ENCODE measurements at regions not wholly inside any gene's neighbourhood (a gene's known extent, or its start where the extent isn't known, plus 50 kb on each side); places are given as distances from the start of the nearest gene placed in this dataset.

- DNase-seq: no peak
Observed at GRCh38 chr6:105901583-105901982, 184.6 kb upstream of the PRDM1 start.

- DNase-seq: no peak
Observed at GRCh38 chr6:105900125-105900937, 185.8 kb upstream of the PRDM1 start.

- no peak for DNase-seq
Observed at GRCh38 chr6:105898286-105898685, 187.8 kb upstream of the PRDM1 start.

- no peak for DNase-seq
Observed at GRCh38 chr6:105897131-105897530, 189.0 kb upstream of the PRDM1 start.

GRCh38 chr6:105896821-105897095 lies 189.4 kb upstream of the PRDM1 start:
- DNase-seq: peak; percentile 34

GRCh38 chr6:105896052-105896820 lies 189.9 kb upstream of the PRDM1 start:
- DNase-seq: no peak

GRCh38 chr6:105894556-105894955 lies 191.6 kb upstream of the PRDM1 start:
- DNase-seq: no peak

GRCh38 chr6:105893741-105894140 lies 192.4 kb upstream of the PRDM1 start:
- DNase-seq: no peak

- DNase-seq: no peak
Observed at GRCh38 chr6:105892577-105893262, 193.4 kb upstream of the PRDM1 start.

- DNase-seq: no peak
Observed at GRCh38 chr6:105890521-105891244, 195.5 kb upstream of the PRDM1 start.

- DNase-seq: no peak
Observed at GRCh38 chr6:105889902-105890301, 196.2 kb upstream of the PRDM1 start.

GRCh38 chr6:105886814-105887544 lies 199.2 kb upstream of the PRDM1 start:
- DNase-seq: no peak

GRCh38 chr6:105886066-105886813 lies 199.9 kb upstream of the PRDM1 start:
- no peak for DNase-seq

- no peak for DNase-seq
Observed at GRCh38 chr6:105884426-105884825, 201.7 kb upstream of the PRDM1 start.

- DNase-seq: no peak
Observed at GRCh38 chr6:105884011-105884410, 202.1 kb upstream of the PRDM1 start.

GRCh38 chr6:105882828-105883227 lies 203.3 kb upstream of the PRDM1 start:
- no peak for DNase-seq

- no peak for DNase-seq
Observed at GRCh38 chr6:105882121-105882803, 203.9 kb upstream of the PRDM1 start.

GRCh38 chr6:105881608-105882007 lies 204.5 kb upstream of the PRDM1 start:
- DNase-seq: no peak

GRCh38 chr6:105880030-105880492 lies 206.1 kb upstream of the PRDM1 start:
- DNase-seq: no peak

GRCh38 chr6:105879146-105879545 lies 207.0 kb upstream of the PRDM1 start:
- no peak for DNase-seq

Data from NCI-H345 (cell line).